ENCODE measurements at regions not wholly inside any gene's neighbourhood (a gene's known extent, or its start where the extent isn't known, plus 50 kb on each side); places are given as distances from the start of the nearest gene placed in this dataset.

- Histone ChIP-seq H3K9me3 (no peaks in the 10 kb centered on the region), H3K36me3 (ENCODE audit: insufficient read depth in 1 of 2, low read depth in 1 of 2) (no peaks in the 10 kb centered on the region), H3K4me1 (no peaks in the 10 kb centered on the region), H3K27me3 (ENCODE audit: insufficient read depth in 3 of 3, low read length in 2 of 3) (no peaks in the 10 kb centered on the region), H3K4me3 (no peak overlapping the region), H3K27ac (no peak overlapping the region)
- TF ChIP-seq CTCF (IDR thresholded peaks at IDR 0.05), result no peak
- no peak for ATAC-seq
- no peak for DNase-seq
- intact Hi-C loops (cut with DNase I), result no loop called here
These were observed 342.0 kb downstream of the GBA3 start for GRCh38 chr4:23034731-23035130.

GRCh38 chr4:23033796-23034195 lies 341.1 kb downstream of the GBA3 start:
- Histone ChIP-seq H3K9me3 (no peaks in the 10 kb centered on the region), H3K36me3 (ENCODE audit: insufficient read depth in 1 of 2, low read depth in 1 of 2) (no peaks in the 10 kb centered on the region), H3K4me1 (no peaks in the 10 kb centered on the region), H3K27ac (no peak overlapping the region), H3K4me3 (no peak overlapping the region), H3K27me3 (ENCODE audit: insufficient read depth in 3 of 3, low read length in 2 of 3) (no peaks in the 10 kb centered on the region)
- 49 to 65% (median 56%) methylated on average over 2 of the region's 2 CpGs for WGBS, 3 donors
- no peak for DNase-seq
- intact Hi-C loops (cut with DNase I), result no loop called here
- no peak for ATAC-seq
- TF ChIP-seq CTCF (IDR thresholded peaks at IDR 0.05), result no peak

- H3K27me3 ChIP-seq (ENCODE audit: insufficient read depth in 3 of 3, low read length in 2 of 3), result no peaks in the 10 kb centered on the region
- no peak overlapping the region for H3K4me3 ChIP-seq
- no peak overlapping the region for H3K27ac ChIP-seq
- DNase-seq (no peak), ATAC-seq (no peak)
- no peaks in the 10 kb centered on the region for H3K4me1 ChIP-seq
- no peaks in the 10 kb centered on the region for H3K36me3 ChIP-seq (ENCODE audit: insufficient read depth in 1 of 2, low read depth in 1 of 2)
- no peak for TF ChIP-seq CTCF (IDR thresholded peaks at IDR 0.05)
- H3K9me3 ChIP-seq, result no peaks in the 10 kb centered on the region
- intact Hi-C loops (cut with DNase I), result no loop called here
- 76 to 93% (median 88%) methylated on average over 3 of the region's 3 CpGs for WGBS, 3 donors
These were observed 336.1 kb downstream of the GBA3 start for GRCh38 chr4:23028875-23029274.

- ATAC-seq (no peak), DNase-seq (no peak)
These were observed 330.9 kb downstream of the GBA3 start for GRCh38 chr4:23023666-23024065.

More at GRCh38 chr4:23023666-23024065, 330.9 kb downstream of the GBA3 start:
- no peak overlapping the region for H3K27ac ChIP-seq
- intact Hi-C loops (cut with DNase I), result no loop called here
- no peaks in the 10 kb centered on the region for H3K36me3 ChIP-seq (ENCODE audit: insufficient read depth in 1 of 2, low read depth in 1 of 2)
- no peak for TF ChIP-seq CTCF (IDR thresholded peaks at IDR 0.05)
- no peak overlapping the region for H3K4me3 ChIP-seq
- no peaks in the 10 kb centered on the region for H3K27me3 ChIP-seq (ENCODE audit: insufficient read depth in 3 of 3, low read length in 2 of 3)
- no peaks in the 10 kb centered on the region for H3K9me3 ChIP-seq
- H3K4me1 ChIP-seq, result no peaks in the 10 kb centered on the region
- WGBS, 3 donors, result 29 to 43% (median 43%) methylated on average over 1 of the region's 1 CpG

Measured in psoas muscle (tissue), 7 donors.